Activated T-helper 9 cell treated with anti-CD3 and anti-CD28 coated beads, Interleukin-2, amount 50 U/mL, for 16 hours (primary cell): ENCODE measurements at regions not wholly inside any gene's neighbourhood (a gene's known extent, or its start where the extent isn't known, plus 50 kb on each side); places are given as distances from the start of the nearest gene placed in this dataset.
"Not testable (repeated sequence)": the region's sequence is repeated elsewhere in the genome, so short reads cannot be mapped to it uniquely, and the experiment has no call there.

Source experiments
- DNase-seq: peaks from one replicate; pipeline ENCODE4 v3.0.0-alpha.2; 2020; ENCODE audit warnings: low read depth

- no peak for DNase-seq
These were observed 754.2 kb downstream of the FAM181B start for GRCh38 chr11:81979448-81979847.

- no peak for DNase-seq
These were observed 758.3 kb downstream of the FAM181B start for GRCh38 chr11:81975261-81975900.

- no peak for DNase-seq
These were observed 762.8 kb downstream of the FAM181B start for GRCh38 chr11:81970886-81971285.

- no peak for DNase-seq
These were observed 766.4 kb downstream of the FAM181B start for GRCh38 chr11:81967242-81967641.

GRCh38 chr11:81966340-81966739 is 767.3 kb downstream of the FAM181B start:
- no peak for DNase-seq

GRCh38 chr11:81963018-81963417 is 770.6 kb downstream of the FAM181B start:
- DNase-seq: no peak

- no peak for DNase-seq
These were observed 773.2 kb downstream of the FAM181B start for GRCh38 chr11:81960443-81960842.

GRCh38 chr11:81959341-81959740 is 774.3 kb downstream of the FAM181B start:
- no peak for DNase-seq

GRCh38 chr11:81954301-81954700 is 779.4 kb downstream of the FAM181B start:
- not testable (repeated sequence) for DNase-seq

GRCh38 chr11:81946831-81947230 is 786.8 kb downstream of the FAM181B start:
- no peak for DNase-seq

GRCh38 chr11:81942646-81943045 is 791.0 kb downstream of the FAM181B start:
- DNase-seq: no peak

- no peak for DNase-seq
These were observed 791.7 kb downstream of the FAM181B start for GRCh38 chr11:81941998-81942397.

- DNase-seq: no peak
These were observed 801.4 kb downstream of the FAM181B start for GRCh38 chr11:81932303-81932702.

- DNase-seq: no peak
These were observed 813.5 kb downstream of the FAM181B start for GRCh38 chr11:81920205-81920604.

- DNase-seq: no peak
These were observed 817.2 kb downstream of the FAM181B start for GRCh38 chr11:81916451-81916850.

GRCh38 chr11:81915045-81915444 is 818.6 kb downstream of the FAM181B start:
- DNase-seq: no peak

GRCh38 chr11:81913793-81914192 is 819.9 kb downstream of the FAM181B start:
- DNase-seq: no peak

GRCh38 chr11:81907996-81908395 is 825.7 kb downstream of the FAM181B start:
- no peak for DNase-seq

- DNase-seq: no peak
These were observed 834.5 kb downstream of the FAM181B start for GRCh38 chr11:81899156-81899555.

GRCh38 chr11:81897639-81898038 is 836.0 kb downstream of the FAM181B start:
- no peak for DNase-seq

- DNase-seq: no peak
These were observed 838.4 kb downstream of the FAM181B start for GRCh38 chr11:81895258-81895657.

- DNase-seq: no peak
These were observed 840.7 kb downstream of the FAM181B start for GRCh38 chr11:81892770-81893635.

GRCh38 chr11:81888391-81888790 is 845.3 kb downstream of the FAM181B start:
- DNase-seq: no peak

GRCh38 chr11:81887671-81888070 is 846.0 kb downstream of the FAM181B start:
- DNase-seq: no peak
